HG02884 (cell line): ENCODE measurements at regions not wholly inside any gene's neighbourhood (a gene's known extent, or its start where the extent isn't known, plus 50 kb on each side); places are given as distances from the start of the nearest gene placed in this dataset.

Experiments used
- ATAC-seq: cut with Tn5 transposase; IDR thresholded peaks from one replicate; pipeline ENCODE4 v1.9.1; 2021; ENCODE audit warnings: mild to moderate bottlenecking, moderate library complexity; ENCODE audit not compliant: unreplicated experiment

DNA sequence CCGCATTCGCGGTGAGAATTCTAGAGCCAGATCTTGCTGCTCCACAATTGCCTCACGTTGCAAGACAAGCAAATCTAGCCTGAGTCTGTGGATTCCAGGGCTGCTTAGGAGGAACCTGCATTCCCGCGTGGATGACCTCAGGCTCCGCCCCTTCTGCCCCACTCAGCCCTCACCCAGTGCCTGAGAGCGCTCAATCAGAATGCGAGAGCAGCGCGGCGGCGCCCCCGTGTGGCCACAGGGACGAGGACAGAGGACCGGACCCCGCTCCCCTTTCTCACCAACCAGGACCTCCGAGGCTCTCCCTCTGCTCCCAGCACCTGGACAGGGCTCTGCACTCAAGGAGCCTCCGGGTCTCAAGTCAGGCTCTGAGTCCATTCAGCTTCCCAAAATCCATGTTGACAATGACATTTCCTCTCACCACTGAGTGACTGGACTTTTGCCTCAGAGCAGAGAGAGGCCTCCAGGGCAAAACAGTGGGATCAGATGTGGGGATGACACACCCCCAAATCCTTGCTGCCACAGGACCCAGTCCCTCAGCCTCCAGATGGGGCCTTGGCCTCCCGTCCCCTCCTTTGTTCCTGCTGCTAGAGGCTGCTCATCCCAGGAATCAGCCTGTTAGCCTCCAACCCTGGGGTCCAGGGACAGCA lies 52.0 kb downstream of the RPP21 start:
- peak; percentile 45 for ATAC-seq

DNA sequence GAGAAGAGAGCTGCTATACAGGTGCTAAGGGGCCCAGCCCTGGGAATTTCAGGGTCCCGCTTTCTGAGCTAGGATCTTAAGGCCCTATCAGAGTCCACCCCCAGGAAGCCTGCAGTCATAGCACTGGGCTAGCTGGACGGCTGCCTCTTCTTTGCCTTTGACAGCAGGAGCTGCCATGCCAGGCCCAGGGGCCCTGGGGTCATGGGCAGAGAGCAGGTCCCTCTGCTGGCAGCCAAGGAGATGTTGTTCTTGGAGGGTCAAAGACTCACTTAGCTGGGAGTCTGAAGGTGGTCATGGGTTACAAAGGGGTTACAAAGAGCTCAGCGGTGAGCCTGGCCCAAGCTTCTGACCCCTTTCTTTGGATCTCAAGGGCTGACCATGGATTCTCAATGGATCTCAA lies 52.7 kb downstream of the RPP21 start:
- no peak for ATAC-seq

DNA sequence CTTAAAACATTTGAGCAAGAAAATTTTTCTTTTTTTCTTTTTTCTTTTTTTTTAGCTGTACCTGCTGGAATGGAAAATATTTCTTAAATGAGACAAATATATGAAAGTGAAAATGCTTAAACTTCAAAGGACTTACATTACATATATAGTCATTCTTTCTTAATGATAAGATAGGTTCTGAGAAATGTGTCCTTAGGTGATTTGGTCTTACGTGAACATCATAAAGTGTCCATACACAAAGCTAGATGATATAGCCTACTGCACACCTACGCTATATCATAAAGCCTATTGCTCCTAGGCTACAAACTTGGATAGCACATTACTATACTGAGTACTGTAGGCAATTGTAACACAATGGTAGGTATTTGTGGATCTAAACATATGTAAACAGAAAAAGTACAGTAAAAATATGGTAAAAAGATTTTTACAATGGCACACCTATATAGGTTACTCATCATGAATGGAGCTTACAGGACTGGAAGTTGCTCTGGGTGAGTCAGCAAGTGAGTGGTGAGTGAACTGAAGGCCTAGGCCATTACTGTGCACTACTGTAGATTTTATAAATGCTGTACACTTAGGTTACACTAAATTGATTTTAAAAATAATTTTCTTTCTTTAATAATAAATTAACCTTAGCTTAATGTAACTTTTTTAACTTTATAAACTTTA lies 54.6 kb downstream of the RPP21 start:
- ATAC-seq = no peak

GRCh38 chr6:30405934-30406333 lies 61.0 kb downstream of the RPP21 start:
- ATAC-seq = no peak

GRCh38 chr6:30409184-30409583 lies 64.2 kb downstream of the RPP21 start:
- no peak for ATAC-seq

- no peak for ATAC-seq
These were observed 66.7 kb downstream of the RPP21 start for GRCh38 chr6:30411515-30412207.

- no peak for ATAC-seq
These were observed 70.9 kb upstream of the HLA-E start for GRCh38 chr6:30418448-30418847.

DNA sequence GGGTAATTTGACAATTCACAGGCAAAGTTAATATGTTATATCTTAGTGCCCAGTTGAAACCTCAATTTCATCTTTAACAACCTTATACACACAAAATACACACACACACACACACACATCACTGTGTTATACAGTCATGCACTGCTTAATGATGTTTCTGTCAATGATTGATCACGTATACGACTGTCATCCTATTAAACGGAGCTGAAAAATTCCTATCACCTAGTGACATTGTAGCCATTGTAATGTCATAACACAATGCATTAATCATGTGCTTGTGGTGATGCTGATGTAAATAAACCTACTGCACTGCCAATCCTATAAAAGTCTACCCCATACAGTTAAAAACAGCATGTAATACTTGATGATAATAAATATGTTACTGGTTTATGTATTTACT lies 64.8 kb upstream of the HLA-E start:
- no peak for ATAC-seq
